WTC11 (cell line): ENCODE measurements at regions not wholly inside any gene's neighbourhood (a gene's known extent, or its start where the extent isn't known, plus 50 kb on each side); places are given as distances from the start of the nearest gene placed in this dataset.

Experiments used
- ATAC-seq: fragments of 200-7000 bp; cut with Tn5 transposase; 2 replicates; pipeline ENCODE4 v1.10.0; 2021; ENCODE audit warnings: mild to moderate bottlenecking, moderate library complexity
- CTCF ChIA-PET: fragments of 300-600 bp; sonication (Branson Sonifier 250); formaldehyde crosslinking; loops from one replicate; lab custom pipeline; 2021; ENCODE audit warnings: antibody characterized with exemption; lab: Charles Lee
- POLR2A ChIA-PET: fragments of 350-600 bp; sonication (Branson Sonifier 250); formaldehyde crosslinking; loops from one replicate; lab custom pipeline; 2021; ENCODE audit warnings: antibody characterized with exemption; lab: Charles Lee
- DNase-seq: peaks from one replicate; pipeline ENCODE4 v3.0.0; 2021; ENCODE audit warnings: low spot score
- H3K27ac Mint-ChIP-seq: 2 replicates; pipeline ENCODE4 v1.8.0; 2021; ENCODE audit warnings: mixed read lengths
- H3K27me3 Mint-ChIP-seq: 2 replicates; pipeline ENCODE4 v1.8.0; 2021; ENCODE audit warnings: low read depth, mild to moderate bottlenecking, moderate library complexity, mixed read lengths
- H3K36me3 Mint-ChIP-seq: 2 replicates; pipeline ENCODE4 v1.8.0; 2021; ENCODE audit warnings: mixed read lengths
- H3K4me1 Mint-ChIP-seq: 2 replicates; pipeline ENCODE4 v1.8.0; 2022; ENCODE audit warnings: mixed read lengths
- H3K4me3 Mint-ChIP-seq: 2 replicates; pipeline ENCODE4 v1.8.0; 2021; ENCODE audit warnings: mild to moderate bottlenecking, moderate library complexity, mixed read lengths
- H3K9me3 Mint-ChIP-seq: 2 replicates; pipeline ENCODE4 v1.8.0; 2021; ENCODE audit warnings: mixed read lengths
- ATF2 ChIP-seq: sonication (generic); formaldehyde crosslinking; IDR thresholded peaks from 2 replicates; pipeline ENCODE4 v1.8.1; 2022; ENCODE audit warnings: low read depth, missing genetic modification reagents, borderline replicate concordance
- CDX4 ChIP-seq: fragments of 250-450 bp; sonication (Bioruptor Pico); IDR thresholded peaks from 2 replicates; pipeline ENCODE4 v1.9.0; 2021; ENCODE audit warnings: moderate library complexity, mild to moderate bottlenecking, inconsistent platforms, borderline replicate concordance
- CREM ChIP-seq: sonication (generic); formaldehyde crosslinking; IDR thresholded peaks from 2 replicates; pipeline ENCODE4 v1.8.1; 2022; ENCODE audit warnings: mild to moderate bottlenecking, missing genetic modification reagents, moderate library complexity
- CTCF ChIP-seq: fragments of 200-600 bp; IDR thresholded peaks from 2 replicates; pipeline ENCODE4 v1.8.0; 2022; ENCODE audit warnings: antibody characterized with exemption
- ELF4 ChIP-seq: sonication (generic); formaldehyde crosslinking; IDR thresholded peaks from 2 replicates; pipeline ENCODE4 v1.8.1; 2022; ENCODE audit warnings: low read depth, mild to moderate bottlenecking, moderate library complexity, missing genetic modification reagents
- FOXJ3 ChIP-seq: sonication (generic); formaldehyde crosslinking; IDR thresholded peaks from 2 replicates; pipeline ENCODE4 v1.9.0; 2021; ENCODE audit warnings: missing genetic modification reagents, mild to moderate bottlenecking, borderline replicate concordance
- GRHL2 ChIP-seq: fragments of 250-450 bp; sonication (Bioruptor Pico); IDR thresholded peaks from 2 replicates; pipeline ENCODE4 v1.8.0; 2022; ENCODE audit warnings: mild to moderate bottlenecking, moderate library complexity; ENCODE audit not compliant: insufficient replicate concordance, severe bottlenecking
- JAZF1 ChIP-seq: fragments of 250-450 bp; sonication (Bioruptor Pico); IDR thresholded peaks from 2 replicates; pipeline ENCODE4 v1.9.0; 2021; ENCODE audit warnings: moderate library complexity, mild to moderate bottlenecking, inconsistent platforms
- JUN ChIP-seq: sonication (generic); formaldehyde crosslinking; IDR thresholded peaks from 2 replicates; pipeline ENCODE4 v1.8.0; 2023; ENCODE audit warnings: mild to moderate bottlenecking, missing genetic modification reagents
- NFATC4 ChIP-seq: fragments of 250-450 bp; sonication (Bioruptor Pico); IDR thresholded peaks from 2 replicates; pipeline ENCODE4 v1.9.0; 2021; ENCODE audit warnings: mild to moderate bottlenecking
- NFYB ChIP-seq: sonication (generic); formaldehyde crosslinking; conservative IDR thresholded peaks from 2 replicates; pipeline ENCODE4 v1.8.0; 2022; ENCODE audit warnings: low read depth, missing genetic modification reagents
- NR1H2 ChIP-seq: sonication (generic); formaldehyde crosslinking; IDR thresholded peaks from 2 replicates; pipeline ENCODE4 v1.9.0; 2021; ENCODE audit warnings: mild to moderate bottlenecking, moderate library complexity, missing genetic modification reagents
- NR2C2 ChIP-seq: sonication (generic); formaldehyde crosslinking; IDR thresholded peaks from 2 replicates; pipeline ENCODE4 v1.8.0; 2022; ENCODE audit warnings: mild to moderate bottlenecking, missing genetic modification reagents
- OVOL2 ChIP-seq: fragments of 250-450 bp; sonication (Bioruptor Pico); IDR thresholded peaks from 2 replicates; pipeline ENCODE4 v1.9.0; 2021; ENCODE audit warnings: mild to moderate bottlenecking, borderline replicate concordance
- RELA ChIP-seq: sonication (generic); formaldehyde crosslinking; IDR thresholded peaks from 2 replicates; pipeline ENCODE4 v1.8.1; 2022; ENCODE audit warnings: missing genetic modification reagents, mild to moderate bottlenecking, borderline replicate concordance
- ZNF121 ChIP-seq: sonication (generic); formaldehyde crosslinking; IDR thresholded peaks from 2 replicates; pipeline ENCODE4 v1.8.0; 2023; ENCODE audit warnings: missing genetic modification reagents
- ZNF263 ChIP-seq: sonication (generic); formaldehyde crosslinking; IDR thresholded peaks from 2 replicates; pipeline ENCODE4 v1.8.1; 2022; ENCODE audit warnings: low read depth, mild to moderate bottlenecking, moderate library complexity, missing genetic modification reagents
- TF ChIP-seq, protein P1 (sequence below): sonication (generic); formaldehyde crosslinking; IDR thresholded peaks from 2 replicates; pipeline ENCODE4 v1.8.1; 2023; ENCODE audit warnings: mild to moderate bottlenecking, missing genetic modification reagents
- TF ChIP-seq, protein P2 (sequence below): sonication (generic); formaldehyde crosslinking; IDR thresholded peaks from 2 replicates; pipeline ENCODE4 v1.8.0; 2023; ENCODE audit warnings: missing genetic modification reagents, mild to moderate bottlenecking, borderline replicate concordance

- Mint-ChIP-seq H3K9me3 (no peaks in the 10 kb centered on the region), H3K27me3 (no peaks in the 10 kb centered on the region), H3K4me3 (no peak overlapping the region), H3K36me3 (no peaks in the 10 kb centered on the region), H3K27ac (no peak overlapping the region), H3K4me1 (peaks cover 4% of the 10 kb centered on the region; the same call in 1 of the 2 replicates)
- no peak for TF ChIP-seq NR2C2
- TF ChIP-seq CREM (CRISPR knock-in tag), result no peak
- no peak for TF ChIP-seq CTCF
- TF ChIP-seq OVOL2 (CRISPR knock-in tag), result no peak
- TF ChIP-seq ATF2 (CRISPR knock-in tag), result no peak
- no peak for TF ChIP-seq NFATC4
- TF ChIP-seq, protein P1, sequence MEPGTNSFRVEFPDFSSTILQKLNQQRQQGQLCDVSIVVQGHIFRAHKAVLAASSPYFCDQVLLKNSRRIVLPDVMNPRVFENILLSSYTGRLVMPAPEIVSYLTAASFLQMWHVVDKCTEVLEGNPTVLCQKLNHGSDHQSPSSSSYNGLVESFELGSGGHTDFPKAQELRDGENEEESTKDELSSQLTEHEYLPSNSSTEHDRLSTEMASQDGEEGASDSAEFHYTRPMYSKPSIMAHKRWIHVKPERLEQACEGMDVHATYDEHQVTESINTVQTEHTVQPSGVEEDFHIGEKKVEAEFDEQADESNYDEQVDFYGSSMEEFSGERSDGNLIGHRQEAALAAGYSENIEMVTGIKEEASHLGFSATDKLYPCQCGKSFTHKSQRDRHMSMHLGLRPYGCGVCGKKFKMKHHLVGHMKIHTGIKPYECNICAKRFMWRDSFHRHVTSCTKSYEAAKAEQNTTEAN (CRISPR knock-in tag), result no peak
- TF ChIP-seq ZNF263 (CRISPR knock-in tag), result no peak
- no peak for TF ChIP-seq CDX4 (CRISPR knock-in tag)
- TF ChIP-seq NR1H2 (CRISPR knock-in tag), result no peak
- DNase-seq (no peak), ATAC-seq (no peak)
- ChIA-PET CTCF (interaction anchor here (0.8 to 1.1 kb wide), 3 partner anchors 9 to 290 kb away, joined by 3 to 4 read pairs (median 4); no protein-coding TSS in a partner anchor), POLR2A (no interaction called here)
Observed at GRCh38 chrX:69097451-69098236, 67.6 kb downstream of the PJA1 start.

DNA sequence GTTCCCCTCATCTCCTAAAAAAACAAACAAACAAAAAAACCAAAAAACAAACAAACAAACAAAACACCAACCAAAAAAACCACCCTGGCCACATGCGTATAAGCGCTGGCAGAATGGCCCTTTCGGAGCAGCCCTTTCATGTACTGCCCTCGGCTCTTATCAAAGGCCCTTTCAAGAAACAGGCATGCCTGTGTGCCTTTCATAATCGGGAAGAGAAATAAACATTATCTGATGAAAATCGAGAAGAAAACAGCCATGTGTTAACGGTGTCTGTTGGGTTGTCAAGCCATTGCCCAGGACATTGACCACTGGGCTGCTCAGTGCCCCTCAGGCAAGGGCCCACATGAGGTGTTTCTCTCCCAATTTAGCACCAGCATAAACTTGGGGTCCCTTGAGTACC is 68.3 kb downstream of the PJA1 start:
- no peaks in the 10 kb centered on the region for H3K9me3 Mint-ChIP-seq
- no peak overlapping the region for H3K27ac Mint-ChIP-seq
- no peak for DNase-seq
- no peak for ATAC-seq
- CTCF ChIA-PET, result interaction anchor here (1.1 kb wide), 1 partner anchor 13 kb away, joined by 4 read pairs; no protein-coding TSS in a partner anchor
- H3K27me3 Mint-ChIP-seq, result no peaks in the 10 kb centered on the region
- H3K36me3 Mint-ChIP-seq, result no peaks in the 10 kb centered on the region
- H3K4me1 Mint-ChIP-seq, result no peaks in the 10 kb centered on the region
- no peak for TF ChIP-seq GRHL2 (CRISPR knock-in tag)
- TF ChIP-seq JAZF1, result no peak
- POLR2A ChIA-PET, result no interaction called here
- no peak overlapping the region for H3K4me3 Mint-ChIP-seq

- Mint-ChIP-seq H3K4me3 (no peak overlapping the region), H3K27me3 (no peaks in the 10 kb centered on the region), H3K36me3 (no peaks in the 10 kb centered on the region), H3K4me1 (no peaks in the 10 kb centered on the region), H3K27ac (no peak overlapping the region), H3K9me3 (no peaks in the 10 kb centered on the region)
- ATAC-seq (no peak), DNase-seq (no peak)
- POLR2A ChIA-PET, result no interaction called here
- CTCF ChIA-PET, result interaction anchor here (0.7 to 1.7 kb wide), 6 partner anchors 11 to 292 kb away, joined by 4 to 32 read pairs (median 6); partner anchors contain the start of genes EFNB1 and PJA1
- TF ChIP-seq FOXJ3 (CRISPR knock-in tag) (no peak), JUN (CRISPR knock-in tag) (no peak), RELA (CRISPR knock-in tag) (no peak), NFYB (CRISPR knock-in tag) (no peak), ELF4 (CRISPR knock-in tag) (no peak), ZNF121 (CRISPR knock-in tag) (no peak)
- TF ChIP-seq, protein P2, sequence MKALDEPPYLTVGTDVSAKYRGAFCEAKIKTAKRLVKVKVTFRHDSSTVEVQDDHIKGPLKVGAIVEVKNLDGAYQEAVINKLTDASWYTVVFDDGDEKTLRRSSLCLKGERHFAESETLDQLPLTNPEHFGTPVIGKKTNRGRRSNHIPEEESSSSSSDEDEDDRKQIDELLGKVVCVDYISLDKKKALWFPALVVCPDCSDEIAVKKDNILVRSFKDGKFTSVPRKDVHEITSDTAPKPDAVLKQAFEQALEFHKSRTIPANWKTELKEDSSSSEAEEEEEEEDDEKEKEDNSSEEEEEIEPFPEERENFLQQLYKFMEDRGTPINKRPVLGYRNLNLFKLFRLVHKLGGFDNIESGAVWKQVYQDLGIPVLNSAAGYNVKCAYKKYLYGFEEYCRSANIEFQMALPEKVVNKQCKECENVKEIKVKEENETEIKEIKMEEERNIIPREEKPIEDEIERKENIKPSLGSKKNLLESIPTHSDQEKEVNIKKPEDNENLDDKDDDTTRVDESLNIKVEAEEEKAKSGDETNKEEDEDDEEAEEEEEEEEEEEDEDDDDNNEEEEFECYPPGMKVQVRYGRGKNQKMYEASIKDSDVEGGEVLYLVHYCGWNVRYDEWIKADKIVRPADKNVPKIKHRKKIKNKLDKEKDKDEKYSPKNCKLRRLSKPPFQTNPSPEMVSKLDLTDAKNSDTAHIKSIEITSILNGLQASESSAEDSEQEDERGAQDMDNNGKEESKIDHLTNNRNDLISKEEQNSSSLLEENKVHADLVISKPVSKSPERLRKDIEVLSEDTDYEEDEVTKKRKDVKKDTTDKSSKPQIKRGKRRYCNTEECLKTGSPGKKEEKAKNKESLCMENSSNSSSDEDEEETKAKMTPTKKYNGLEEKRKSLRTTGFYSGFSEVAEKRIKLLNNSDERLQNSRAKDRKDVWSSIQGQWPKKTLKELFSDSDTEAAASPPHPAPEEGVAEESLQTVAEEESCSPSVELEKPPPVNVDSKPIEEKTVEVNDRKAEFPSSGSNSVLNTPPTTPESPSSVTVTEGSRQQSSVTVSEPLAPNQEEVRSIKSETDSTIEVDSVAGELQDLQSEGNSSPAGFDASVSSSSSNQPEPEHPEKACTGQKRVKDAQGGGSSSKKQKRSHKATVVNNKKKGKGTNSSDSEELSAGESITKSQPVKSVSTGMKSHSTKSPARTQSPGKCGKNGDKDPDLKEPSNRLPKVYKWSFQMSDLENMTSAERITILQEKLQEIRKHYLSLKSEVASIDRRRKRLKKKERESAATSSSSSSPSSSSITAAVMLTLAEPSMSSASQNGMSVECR, result no peak
Observed at GRCh38 chrX:69094977-69095669, 70.1 kb downstream of the PJA1 start.
